ENCODE measurements at regions not wholly inside any gene's neighbourhood (a gene's known extent, or its start where the extent isn't known, plus 50 kb on each side); places are given as distances from the start of the nearest gene placed in this dataset.

DNA sequence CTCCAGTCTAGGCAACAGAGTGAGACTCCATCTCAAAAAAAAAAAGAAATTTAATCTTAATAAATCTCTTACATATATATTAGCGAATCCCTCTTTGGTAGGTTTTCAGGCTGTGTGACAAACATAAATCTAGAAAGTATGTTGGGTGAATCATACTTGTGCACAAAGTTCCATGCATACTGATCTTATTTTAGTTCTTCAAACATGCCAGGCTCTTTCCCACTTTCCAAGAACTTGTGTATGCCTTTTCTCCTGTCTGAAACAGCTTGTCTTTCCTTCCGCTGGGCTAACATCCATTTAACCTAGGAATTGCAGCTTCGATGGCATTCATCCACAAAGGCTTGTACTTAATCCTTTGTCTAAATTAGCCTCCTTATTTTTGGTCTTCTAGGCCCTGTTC, 156.6 kb upstream of the CASK start:
- in situ Hi-C loops (cut with MboI; ENCODE audit: low pct_ligation_motif_present in 1 of 4, low pct_unique_long_range_greater_than_20kb in 1 of 4, low sequenced_read_pairs in 3 of 4) (loop anchor here in 1 of 4 donors (25.0 kb wide), 1 partner anchor 107 kb away; no protein-coding TSS in a partner anchor), intact Hi-C loops (cut with DNase I; ENCODE audit: low total_unique reads) (loop anchor here (5.0 kb wide), 1 partner anchor 623 kb away; no protein-coding TSS in a partner anchor)
- 50 to 75% methylated on average over 1 to 3 of the region's 3 CpGs for WGBS, 2 donors (ENCODE audit: low coverage in 1 of 2)
- DNase-seq, result no peak
- H3K36me3 ChIP-seq, result no peaks in the 10 kb centered on the region
- H3K27me3 ChIP-seq, result no peaks in the 10 kb centered on the region
- H3K9me3 ChIP-seq, result no peaks in the 10 kb centered on the region
- no peak overlapping the region for H3K27ac ChIP-seq
- H3K4me1 ChIP-seq, result no peaks in the 10 kb centered on the region
- H3K4me3 ChIP-seq, result no peak overlapping the region
- TF ChIP-seq POLR2AphosphoS5 (IDR thresholded peaks at IDR 0.05), result no peak

DNA sequence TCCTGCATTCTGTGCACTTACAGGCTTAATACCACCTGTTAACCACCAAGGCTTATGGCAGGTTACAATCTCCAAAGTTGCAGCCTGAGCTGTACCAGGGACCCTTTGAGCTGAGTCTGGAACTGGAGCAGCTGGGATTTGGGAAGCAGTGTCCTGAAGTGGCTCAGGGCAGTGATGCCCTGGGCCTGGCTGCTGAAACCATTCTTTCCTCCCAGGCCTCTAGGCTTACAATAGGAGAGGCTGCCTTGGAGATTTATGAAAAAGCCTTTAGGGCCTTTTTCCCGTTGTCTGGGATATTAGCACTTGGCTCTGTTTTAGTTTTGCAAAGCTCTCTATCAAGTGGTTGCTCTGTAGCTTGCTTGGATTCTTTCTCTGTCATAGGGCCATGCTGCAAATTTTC, 154.3 kb upstream of the CASK start:
- Histone ChIP-seq H3K4me3 (no peak overlapping the region), H3K27ac (no peak overlapping the region), H3K4me1 (no peaks in the 10 kb centered on the region), H3K36me3 (no peaks in the 10 kb centered on the region), H3K27me3 (no peaks in the 10 kb centered on the region), H3K9me3 (no peaks in the 10 kb centered on the region)
- intact Hi-C loops (cut with DNase I; ENCODE audit: low total_unique reads), result no loop called here
- WGBS, 2 donors (ENCODE audit: low coverage in 1 of 2), result 52% methylated on average over 1 of the region's 1 CpG; no CpG with 5 or more reads in 1 of the 2 donors
- no peak for TF ChIP-seq POLR2A (IDR thresholded peaks at IDR 0.05)
- TF ChIP-seq, protein P1, sequence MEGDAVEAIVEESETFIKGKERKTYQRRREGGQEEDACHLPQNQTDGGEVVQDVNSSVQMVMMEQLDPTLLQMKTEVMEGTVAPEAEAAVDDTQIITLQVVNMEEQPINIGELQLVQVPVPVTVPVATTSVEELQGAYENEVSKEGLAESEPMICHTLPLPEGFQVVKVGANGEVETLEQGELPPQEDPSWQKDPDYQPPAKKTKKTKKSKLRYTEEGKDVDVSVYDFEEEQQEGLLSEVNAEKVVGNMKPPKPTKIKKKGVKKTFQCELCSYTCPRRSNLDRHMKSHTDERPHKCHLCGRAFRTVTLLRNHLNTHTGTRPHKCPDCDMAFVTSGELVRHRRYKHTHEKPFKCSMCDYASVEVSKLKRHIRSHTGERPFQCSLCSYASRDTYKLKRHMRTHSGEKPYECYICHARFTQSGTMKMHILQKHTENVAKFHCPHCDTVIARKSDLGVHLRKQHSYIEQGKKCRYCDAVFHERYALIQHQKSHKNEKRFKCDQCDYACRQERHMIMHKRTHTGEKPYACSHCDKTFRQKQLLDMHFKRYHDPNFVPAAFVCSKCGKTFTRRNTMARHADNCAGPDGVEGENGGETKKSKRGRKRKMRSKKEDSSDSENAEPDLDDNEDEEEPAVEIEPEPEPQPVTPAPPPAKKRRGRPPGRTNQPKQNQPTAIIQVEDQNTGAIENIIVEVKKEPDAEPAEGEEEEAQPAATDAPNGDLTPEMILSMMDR (IDR thresholded peaks at IDR 0.05), result no peak
- no peak for TF ChIP-seq POLR2AphosphoS5 (IDR thresholded peaks at IDR 0.05)
- TF ChIP-seq EP300 (IDR thresholded peaks at IDR 0.05; ENCODE audit: low read depth), result no peak
- in situ Hi-C loops (cut with MboI; ENCODE audit: low pct_ligation_motif_present in 1 of 4, low pct_unique_long_range_greater_than_20kb in 1 of 4, low sequenced_read_pairs in 3 of 4), result loop anchor here in 1 of 4 donors (25.0 kb wide), 1 partner anchor 110 kb away; no protein-coding TSS in a partner anchor
- DNase-seq, result no peak

DNA sequence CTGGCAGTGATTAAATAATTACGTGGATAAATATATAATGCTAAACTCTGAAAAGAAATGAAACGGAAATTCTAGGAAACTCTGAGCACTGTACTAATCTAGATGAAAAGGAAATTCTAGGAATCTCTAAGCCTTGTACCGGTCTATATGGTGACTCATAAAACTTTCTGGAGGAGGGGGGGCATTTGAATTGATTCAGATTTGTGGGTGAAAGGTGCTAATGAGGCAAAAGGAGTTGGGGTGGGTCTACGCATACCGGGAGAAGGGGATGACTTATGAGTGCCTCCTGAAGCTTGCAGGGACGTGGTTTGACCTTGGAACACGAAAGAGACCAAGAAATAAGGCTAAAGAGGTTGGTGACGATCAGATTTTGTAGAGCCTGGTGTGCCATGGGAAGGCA, 151.7 kb upstream of the CASK start:
- no peaks in the 10 kb centered on the region for H3K9me3 ChIP-seq
- H3K27ac ChIP-seq, result no peak overlapping the region
- intact Hi-C loops (cut with DNase I; ENCODE audit: low total_unique reads), result no loop called here
- DNase-seq, result no peak
- no peak overlapping the region for H3K4me3 ChIP-seq
- 80 to 92% methylated on average over 8 of the region's 8 CpGs for WGBS, 2 donors (ENCODE audit: low coverage in 1 of 2)
- in situ Hi-C loops (cut with MboI; ENCODE audit: low pct_ligation_motif_present in 1 of 4, low pct_unique_long_range_greater_than_20kb in 1 of 4, low sequenced_read_pairs in 3 of 4), result loop anchor here in 1 of 4 donors (25.0 kb wide), 1 partner anchor 112 kb away; no protein-coding TSS in a partner anchor
- no peaks in the 10 kb centered on the region for H3K36me3 ChIP-seq
- no peaks in the 10 kb centered on the region for H3K4me1 ChIP-seq
- no peaks in the 10 kb centered on the region for H3K27me3 ChIP-seq
- TF ChIP-seq EP300 (IDR thresholded peaks at IDR 0.05; ENCODE audit: low read depth), result no peak
- no peak for TF ChIP-seq POLR2AphosphoS5 (IDR thresholded peaks at IDR 0.05)
- no peak for TF ChIP-seq POLR2A (IDR thresholded peaks at IDR 0.05)
- TF ChIP-seq, protein P1 (IDR thresholded peaks at IDR 0.05), result no peak

DNA sequence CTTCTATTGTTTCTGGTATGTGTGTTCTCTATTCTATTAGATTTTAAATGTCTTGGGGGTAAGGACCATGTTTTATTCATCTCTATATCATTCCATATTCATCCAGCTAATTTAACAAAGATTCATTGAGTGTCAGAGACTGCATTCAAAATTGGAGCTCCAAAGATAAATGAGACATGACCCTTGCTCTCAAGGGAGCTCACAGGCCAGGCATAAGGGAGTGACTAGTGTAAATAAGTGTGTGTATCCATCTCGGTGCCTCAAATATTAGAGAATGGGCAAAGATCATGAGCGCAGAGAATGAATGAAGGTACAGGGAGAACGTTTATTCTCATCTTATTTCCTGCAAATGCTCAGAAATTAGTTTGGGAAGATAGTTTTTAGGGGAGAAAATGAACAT, 150.1 kb upstream of the CASK start:
- 53 to 58% methylated on average over 3 of the region's 3 CpGs for WGBS, 2 donors (ENCODE audit: low coverage in 1 of 2)
- in situ Hi-C loops (cut with MboI; ENCODE audit: low pct_ligation_motif_present in 1 of 4, low pct_unique_long_range_greater_than_20kb in 1 of 4, low sequenced_read_pairs in 3 of 4), result no loop called here

More for the DNA sequence above, 150.1 kb upstream of the CASK start:
- H3K27me3 ChIP-seq, result no peaks in the 10 kb centered on the region
- TF ChIP-seq, protein P1 (IDR thresholded peaks at IDR 0.05), result no peak
- TF ChIP-seq EP300 (IDR thresholded peaks at IDR 0.05; ENCODE audit: low read depth) (no peak), POLR2A (IDR thresholded peaks at IDR 0.05) (no peak), POLR2AphosphoS5 (IDR thresholded peaks at IDR 0.05) (no peak)
- no peaks in the 10 kb centered on the region for H3K9me3 ChIP-seq
- H3K4me3 ChIP-seq, result no peak overlapping the region
- intact Hi-C loops (cut with DNase I; ENCODE audit: low total_unique reads), result no loop called here
- no peaks in the 10 kb centered on the region for H3K4me1 ChIP-seq
- DNase-seq, result no peak
- H3K36me3 ChIP-seq, result no peaks in the 10 kb centered on the region
- peak overlapping the region in 1 of 4 donors; percentile 37 for H3K27ac ChIP-seq

All from transverse colon (tissue), 4 donors.